Testis (tissue), 2 donors: ENCODE measurements at regions not wholly inside any gene's neighbourhood (a gene's known extent, or its start where the extent isn't known, plus 50 kb on each side); places are given as distances from the start of the nearest gene placed in this dataset.

ENCODE experiments used
- CTCF ChIP-seq, 3 experiments: fragments of 450-650 bp in 2 of 3; fragments of 200-600 bp in 1 of 3; sonication (generic) in 1 of 3; IDR thresholded peaks; one replicate each; pipeline ENCODE4 v1.5.1; 2016 to 2019; ENCODE audit warnings: antibody characterized with exemption in 3 of 3, mild to moderate bottlenecking in 2 of 3, moderate library complexity in 1 of 3
- POLR2A ChIP-seq: fragments of 450-650 bp; IDR thresholded peaks from one replicate; pipeline ENCODE4 v1.6.1; 2017; ENCODE audit warnings: antibody characterized with exemption, mild to moderate bottlenecking, moderate library complexity

GRCh38 chr22:26945565-26945964 lies 288.2 kb downstream of the MIAT start:
- no peak for TF ChIP-seq CTCF (IDR thresholded peaks at IDR 0.05)
- TF ChIP-seq POLR2A, result no peak
